B cell (primary cell): ENCODE measurements at regions not wholly inside any gene's neighbourhood (a gene's known extent, or its start where the extent isn't known, plus 50 kb on each side); places are given as distances from the start of the nearest gene placed in this dataset.

ENCODE experiments used
- EZH2 ChIP-seq: IDR thresholded peaks from 2 replicates; pipeline ENCODE4 v1.6.1; 2012; ENCODE audit warnings: borderline replicate concordance, low read depth, mild to moderate bottlenecking, moderate library complexity, low read length; ENCODE audit not compliant: insufficient read depth, poor library complexity, severe bottlenecking
- TF ChIP-seq, protein P1 (sequence below): fragments of 200-600 bp; IDR thresholded peaks from one replicate; pipeline ENCODE4 v1.8.0; 2022; ENCODE audit warnings: antibody characterized with exemption, mild to moderate bottlenecking

GRCh38 chr3:70868561-70868960 lies 556.1 kb upstream of the MDFIC2 start:
- TF ChIP-seq EZH2 = no peak
- TF ChIP-seq, protein P1, sequence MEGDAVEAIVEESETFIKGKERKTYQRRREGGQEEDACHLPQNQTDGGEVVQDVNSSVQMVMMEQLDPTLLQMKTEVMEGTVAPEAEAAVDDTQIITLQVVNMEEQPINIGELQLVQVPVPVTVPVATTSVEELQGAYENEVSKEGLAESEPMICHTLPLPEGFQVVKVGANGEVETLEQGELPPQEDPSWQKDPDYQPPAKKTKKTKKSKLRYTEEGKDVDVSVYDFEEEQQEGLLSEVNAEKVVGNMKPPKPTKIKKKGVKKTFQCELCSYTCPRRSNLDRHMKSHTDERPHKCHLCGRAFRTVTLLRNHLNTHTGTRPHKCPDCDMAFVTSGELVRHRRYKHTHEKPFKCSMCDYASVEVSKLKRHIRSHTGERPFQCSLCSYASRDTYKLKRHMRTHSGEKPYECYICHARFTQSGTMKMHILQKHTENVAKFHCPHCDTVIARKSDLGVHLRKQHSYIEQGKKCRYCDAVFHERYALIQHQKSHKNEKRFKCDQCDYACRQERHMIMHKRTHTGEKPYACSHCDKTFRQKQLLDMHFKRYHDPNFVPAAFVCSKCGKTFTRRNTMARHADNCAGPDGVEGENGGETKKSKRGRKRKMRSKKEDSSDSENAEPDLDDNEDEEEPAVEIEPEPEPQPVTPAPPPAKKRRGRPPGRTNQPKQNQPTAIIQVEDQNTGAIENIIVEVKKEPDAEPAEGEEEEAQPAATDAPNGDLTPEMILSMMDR = no peak
